Medulla oblongata (tissue), 1 donor: ENCODE measurements at regions not wholly inside any gene's neighbourhood (a gene's known extent, or its start where the extent isn't known, plus 50 kb on each side); places are given as distances from the start of the nearest gene placed in this dataset.

Experiments used
- DNase-seq: peaks from one replicate; pipeline ENCODE4 v3.0.0-alpha.2; 2015; ENCODE audit errors: extremely low spot score

- no peak for DNase-seq
Observed at GRCh38 chr7:26553582-26553981, 261.9 kb downstream of the SNX10 start.

GRCh38 chr7:26554952-26555351 is 263.3 kb downstream of the SNX10 start:
- no peak for DNase-seq

- DNase-seq = peak; percentile 40
Observed at GRCh38 chr7:26556061-26556881, 264.6 kb downstream of the SNX10 start.

DNA sequence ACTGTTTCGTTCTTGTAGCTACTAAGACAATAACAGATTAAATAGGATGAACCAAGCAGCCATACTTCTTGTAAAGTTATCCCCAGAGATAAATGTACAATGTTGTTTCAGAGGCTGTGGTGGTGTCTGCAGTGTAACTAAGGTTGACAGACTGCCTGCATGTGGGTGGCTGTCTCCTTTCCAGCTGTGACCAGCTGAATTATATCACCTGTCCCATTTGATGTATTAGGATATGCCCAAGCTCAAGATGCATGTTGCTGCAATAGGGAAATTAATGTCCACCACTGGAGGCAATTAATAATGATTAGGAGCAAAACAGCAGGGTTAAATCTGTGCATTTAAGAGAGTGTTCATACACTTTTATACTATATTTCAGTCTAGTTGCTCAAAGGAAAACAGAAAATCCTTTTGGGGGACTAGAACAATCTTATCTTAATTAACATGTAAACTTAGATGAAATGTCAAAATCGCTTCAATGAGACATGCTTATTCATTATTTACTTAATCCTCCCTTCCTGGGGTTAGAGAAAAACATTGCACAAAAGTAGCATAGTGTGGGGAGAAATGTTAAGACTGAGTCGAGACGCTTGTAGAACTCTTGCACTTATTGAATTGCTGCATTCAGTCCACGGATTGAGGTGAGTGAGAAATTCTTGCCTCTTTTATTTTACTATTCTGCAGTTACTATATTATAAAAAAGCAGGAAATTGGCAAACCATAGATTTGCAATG is 269.0 kb downstream of the SNX10 start:
- no peak for DNase-seq

GRCh38 chr7:26562841-26563240 is 271.2 kb downstream of the SNX10 start:
- no peak for DNase-seq

DNA sequence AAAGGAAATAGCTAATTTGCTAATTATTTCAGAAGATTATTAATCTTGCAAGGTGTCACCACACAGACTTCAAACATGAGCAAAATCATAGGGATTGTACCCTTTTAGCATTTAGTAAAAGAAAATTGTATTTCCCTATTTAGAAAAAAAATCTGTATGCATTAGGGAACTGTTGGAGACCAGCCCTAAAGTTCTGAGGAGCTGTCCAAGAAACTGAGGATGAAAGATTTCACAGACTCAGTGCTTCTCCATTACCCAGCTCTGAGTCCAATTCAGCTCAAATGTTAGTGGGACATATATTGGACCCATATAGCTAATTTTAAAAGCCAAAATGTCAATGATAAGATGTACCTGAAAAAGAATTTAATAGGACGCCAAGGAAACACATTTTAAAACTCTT is 271.7 kb downstream of the SNX10 start:
- DNase-seq = no peak

GRCh38 chr7:26567266-26567665 is 275.6 kb downstream of the SNX10 start:
- DNase-seq = no peak

DNA sequence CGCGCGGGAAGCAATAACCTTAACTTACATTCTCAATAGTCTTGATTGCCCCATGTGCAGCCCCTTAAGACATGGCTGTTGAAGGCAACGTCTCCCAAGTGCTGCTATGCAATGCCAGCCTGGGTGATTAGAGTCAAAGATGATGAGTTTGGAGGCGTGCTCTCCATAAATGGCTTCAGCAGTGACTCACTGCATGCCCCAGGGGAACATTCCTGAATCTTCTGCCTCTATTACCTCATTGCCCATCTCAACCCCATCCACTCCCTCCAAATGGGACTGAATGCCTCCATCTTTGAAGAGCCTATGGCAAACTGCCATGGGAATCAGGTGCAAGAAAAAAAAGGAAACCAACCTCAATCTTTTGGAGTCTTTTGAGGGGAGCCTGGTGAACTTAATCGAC is 282.8 kb downstream of the SNX10 start:
- no peak for DNase-seq

- DNase-seq = no peak
Observed at GRCh38 chr7:26580064-26580591, 284.3 kb downstream of the SKAP2 start.

DNA sequence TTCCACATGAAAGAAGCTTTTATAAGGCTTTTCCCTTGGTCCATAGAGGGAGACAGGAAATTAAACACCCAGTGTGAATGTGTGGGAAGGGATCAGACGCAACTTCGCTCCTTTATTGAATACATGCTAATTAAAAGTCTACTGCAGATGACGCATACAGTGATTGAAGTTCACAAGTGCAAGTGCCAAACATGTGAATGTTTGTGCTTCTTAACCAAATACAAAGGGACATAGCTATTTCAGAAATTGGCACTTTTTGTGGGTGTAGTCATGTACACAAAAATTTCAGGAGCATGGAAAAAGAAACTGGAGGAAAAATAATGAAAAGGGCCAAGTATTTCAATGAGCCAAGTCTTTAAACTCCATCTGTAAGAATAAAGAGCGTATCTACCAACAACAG is 283.7 kb downstream of the SKAP2 start:
- DNase-seq = no peak

- DNase-seq = no peak
Observed at GRCh38 chr7:26583094-26583648, 281.2 kb downstream of the SKAP2 start.

GRCh38 chr7:26584326-26584725 is 280.1 kb downstream of the SKAP2 start:
- DNase-seq = no peak

- no peak for DNase-seq
Observed at GRCh38 chr7:26584987-26585665, 279.3 kb downstream of the SKAP2 start.

GRCh38 chr7:26587536-26587935 is 276.9 kb downstream of the SKAP2 start:
- DNase-seq = no peak

DNA sequence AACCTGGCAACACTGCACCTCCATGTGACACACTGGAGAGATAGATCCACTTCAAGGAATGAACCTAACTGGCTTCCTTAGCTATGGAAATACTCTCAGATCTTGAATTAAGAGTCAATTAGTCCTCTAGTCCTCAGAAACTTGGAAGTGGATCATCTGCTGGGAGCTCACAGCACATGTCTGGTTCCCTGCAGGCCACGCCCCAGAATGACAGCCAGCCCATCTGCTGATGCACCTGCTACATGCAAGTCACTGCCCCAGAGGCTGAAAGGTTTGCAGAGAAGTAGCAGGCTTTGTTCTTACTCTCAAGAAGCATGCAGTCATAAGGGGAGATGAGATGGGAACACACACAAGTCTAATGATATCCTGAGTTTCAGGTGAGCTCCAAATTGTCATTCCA is 275.9 kb downstream of the SKAP2 start:
- DNase-seq = no peak

DNA sequence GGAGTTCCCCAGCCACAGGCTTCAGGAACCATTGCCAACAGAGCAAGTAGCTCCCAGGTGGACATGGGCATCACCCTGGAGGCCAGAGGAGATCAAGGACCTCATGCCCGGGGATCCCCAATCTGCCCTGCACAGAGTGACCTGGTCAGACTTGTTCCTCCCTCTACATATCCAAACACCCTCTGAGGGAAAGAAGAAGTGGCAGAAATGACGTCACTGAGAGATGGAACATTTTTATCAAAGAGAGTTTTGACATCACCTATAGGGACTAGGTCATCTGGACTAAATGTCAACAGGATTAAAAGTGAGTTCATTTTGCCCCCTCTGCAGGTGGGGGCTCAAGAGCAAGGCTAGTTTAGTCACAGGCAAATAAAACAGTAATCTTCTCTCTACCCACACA is 273.7 kb downstream of the SKAP2 start:
- no peak for DNase-seq

GRCh38 chr7:26592011-26592410 is 272.4 kb downstream of the SKAP2 start:
- DNase-seq = no peak

DNA sequence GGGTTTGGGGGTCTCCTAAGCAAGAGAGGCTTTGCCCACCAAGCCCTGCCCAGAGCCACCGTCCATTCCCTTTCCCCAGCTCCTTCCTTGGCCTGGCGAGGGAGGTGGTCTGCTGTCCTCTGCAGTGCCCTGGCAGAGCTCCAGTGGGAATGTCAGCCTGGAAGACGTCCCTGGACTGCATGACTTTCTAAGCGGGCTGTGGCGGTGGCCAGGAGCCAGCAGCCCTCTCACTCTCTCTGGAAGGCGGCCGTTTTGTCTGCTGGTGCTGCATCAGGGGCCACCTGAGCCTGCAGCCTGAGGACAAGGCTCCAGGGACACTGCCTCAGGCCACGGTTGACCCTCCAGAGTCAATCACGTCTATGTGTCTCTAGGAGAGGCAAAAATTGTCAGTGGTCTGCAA is 271.0 kb downstream of the SKAP2 start:
- DNase-seq = no peak

GRCh38 chr7:26593896-26594295 is 270.5 kb downstream of the SKAP2 start:
- DNase-seq = peak; percentile 4

DNA sequence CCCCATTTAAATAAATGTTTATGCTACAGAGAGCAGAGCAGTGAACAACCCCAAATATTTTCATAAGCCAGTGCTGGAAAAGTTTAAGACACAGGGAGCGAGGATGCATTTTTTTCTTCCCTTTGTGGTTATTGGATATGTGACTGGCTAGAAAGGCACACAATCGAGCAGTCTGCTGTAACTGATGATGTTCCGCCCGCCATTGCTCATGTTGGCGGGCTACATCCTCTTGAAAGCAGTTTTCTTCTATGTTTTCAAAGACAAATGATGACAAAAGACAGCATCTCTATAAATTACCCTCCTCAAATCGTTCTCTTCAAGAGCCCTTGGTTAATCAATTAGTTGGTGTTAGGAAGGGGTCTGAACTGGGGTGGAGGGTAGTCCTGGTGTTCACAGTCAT is 269.8 kb downstream of the SKAP2 start:
- DNase-seq = no peak

- DNase-seq = no peak
Observed at GRCh38 chr7:26598867-26599266, 265.5 kb downstream of the SKAP2 start.

DNA sequence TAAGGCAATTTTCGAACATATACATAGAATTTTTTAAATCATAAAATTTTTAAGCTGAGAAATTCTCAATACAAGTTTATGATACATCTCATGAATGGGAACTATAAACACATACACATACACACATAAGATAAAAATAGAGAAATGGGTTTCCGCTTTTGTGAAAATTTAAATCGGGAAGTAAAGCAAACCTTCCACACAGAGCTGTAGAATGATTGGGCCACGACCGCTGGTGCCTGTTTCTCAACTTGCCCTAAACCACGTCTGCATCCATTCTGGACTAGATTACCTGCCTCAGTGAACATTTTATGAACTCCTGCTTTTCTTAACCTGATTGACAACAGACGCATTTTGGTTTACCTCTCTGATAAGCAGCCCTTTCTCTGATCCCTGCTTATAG is 264.4 kb downstream of the SKAP2 start:
- no peak for DNase-seq
